Transverse colon (tissue), 4 donors: ENCODE measurements at regions not wholly inside any gene's neighbourhood (a gene's known extent, or its start where the extent isn't known, plus 50 kb on each side); places are given as distances from the start of the nearest gene placed in this dataset.
"Not testable (repeated sequence)": the region's sequence is repeated elsewhere in the genome, so short reads cannot be mapped to it uniquely, and the experiment has no call there.

Experiments
- DNase-seq: peaks from one replicate; pipeline ENCODE4 v3.0.0-alpha.2; 2019
- H3K27ac ChIP-seq, 4 donors: fragments of 200-600 bp; sonication (generic); 2 replicates each; pipeline ENCODE4 v1.5.1; 2016 to 2018; ENCODE audit warnings: inconsistent platforms in 4 of 4
- H3K27me3 ChIP-seq: fragments of 200-600 bp; sonication (generic); 2 replicates; pipeline ENCODE4 v1.5.1; 2017; ENCODE audit warnings: inconsistent platforms
- H3K36me3 ChIP-seq, 4 donors: fragments of 200-600 bp; sonication (generic); 2 replicates each; pipeline ENCODE4 v1.5.1; 2017 to 2019; ENCODE audit warnings: inconsistent platforms in 4 of 4
- H3K4me1 ChIP-seq, 4 donors: fragments of 200-600 bp; sonication (generic); 2 replicates each; pipeline ENCODE4 v1.5.1; 2017 to 2020; ENCODE audit warnings: inconsistent platforms in 4 of 4
- H3K4me3 ChIP-seq, 4 donors: fragments of 200-600 bp; sonication (generic); 1 replicate in 1 of 4; 2 replicates in 3 of 4; pipeline versions ENCODE4 v1.5.1 to v1.6.1; 2017 to 2019; ENCODE audit warnings: inconsistent platforms in 4 of 4
- H3K9me3 ChIP-seq, 2 donors: fragments of 200-600 bp; sonication (generic); 2 replicates each; pipeline ENCODE4 v1.5.1; 2017 to 2019; ENCODE audit warnings: inconsistent platforms in 2 of 2
- CTCF ChIP-seq, 5 experiments: fragments of 200-600 bp in 3 of 5; fragments of 450-650 bp in 2 of 5; sonication (generic) in 3 of 5; IDR thresholded peaks; 1 replicate in 2 of 5; 2 replicates in 3 of 5; pipeline ENCODE4 v1.5.1; 2016 to 2017; ENCODE audit warnings: antibody characterized with exemption in 5 of 5, inconsistent platforms in 3 of 5, mild to moderate bottlenecking in 2 of 5, moderate library complexity in 1 of 5
- EP300 ChIP-seq: sonication (generic); formaldehyde crosslinking; IDR thresholded peaks from one replicate; pipeline ENCODE4 v1.6.1; 2017; ENCODE audit warnings: antibody characterized with exemption, low read depth
- POLR2A ChIP-seq: fragments of 450-650 bp; IDR thresholded peaks from one replicate; pipeline ENCODE4 v1.6.1; 2016; ENCODE audit warnings: antibody characterized with exemption, mild to moderate bottlenecking, moderate library complexity
- POLR2AphosphoS5 ChIP-seq, 3 donors: sonication (generic); formaldehyde crosslinking; IDR thresholded peaks; one replicate each; pipeline ENCODE4 v1.6.1; 2016; ENCODE audit warnings: antibody characterized with exemption in 3 of 3
- WGBS, 2 donors: methylation state at CpG; one replicate each; pipeline ENCODE4 v1.1.5; 2018; ENCODE audit warnings: low coverage in 1 of 2; 5-methylcytosine and 5-hydroxymethylcytosine counted together
- in situ Hi-C, 4 donors: fragments of 200-750 bp; cut with MboI; loops; one replicate each; pipeline versions ENCODE4 v1.15.0 to v1.15.1; 2017; ENCODE audit warnings: low sequenced_read_pairs in 3 of 4, low pct_ligation_motif_present in 1 of 4, low pct_unique_long_range_greater_than_20kb in 1 of 4
- intact Hi-C: fragments of 100-400 bp; cut with DNase I; formaldehyde crosslinking; loops from one replicate; pipeline ENCODE4 v1.15.1; 2023; ENCODE audit warnings: low total_unique reads

- no peaks in the 10 kb centered on the region for H3K27me3 ChIP-seq
- no peaks in the 10 kb centered on the region for H3K36me3 ChIP-seq
- in situ Hi-C loops: no loop called here
- no peak for DNase-seq
- TF ChIP-seq POLR2AphosphoS5 (IDR thresholded peaks at IDR 0.05): no peak
- TF ChIP-seq EP300: no peak
- TF ChIP-seq CTCF (IDR thresholded peaks at IDR 0.05): no peak
- no peak for TF ChIP-seq POLR2A
- H3K9me3 ChIP-seq: no peaks in the 10 kb centered on the region
- no peak overlapping the region for H3K4me3 ChIP-seq
- intact Hi-C loops: no loop called here
- WGBS, 2 donors: 68 to 100% methylated on average over 1 to 2 of the region's 2 CpGs
- H3K27ac ChIP-seq: no peak overlapping the region
- peaks cover 0 to 7% (median 0%) of the 10 kb centered on the region in 4 donors for H3K4me1 ChIP-seq
Measured at GRCh38 chr17:13885550-13885949, 183.8 kb upstream of the COX10 start.

- Histone ChIP-seq H3K27me3 (no peaks in the 10 kb centered on the region), H3K27ac (no peak overlapping the region), H3K4me1 (peaks cover 0 to 7% (median 0%) of the 10 kb centered on the region in 4 donors), H3K9me3 (no peaks in the 10 kb centered on the region), H3K4me3 (no peak overlapping the region), H3K36me3 (no peaks in the 10 kb centered on the region)
- intact Hi-C loops (no loop called here), in situ Hi-C loops (no loop called here)
- no peak for TF ChIP-seq CTCF (IDR thresholded peaks at IDR 0.05)
- no peak for TF ChIP-seq POLR2A
- TF ChIP-seq POLR2AphosphoS5 (IDR thresholded peaks at IDR 0.05): no peak
- TF ChIP-seq EP300: no peak
- no peak for DNase-seq
- 70 to 87% methylated on average over 6 of the region's 6 CpGs for WGBS, 2 donors
Measured at GRCh38 chr17:13885953-13886889, 183.1 kb upstream of the COX10 start.

- WGBS, 2 donors: 81 to 100% methylated on average over 2 to 7 of the region's 7 CpGs
- peaks cover 0 to 7% (median 0%) of the 10 kb centered on the region in 4 donors for H3K4me1 ChIP-seq
- TF ChIP-seq EP300 (no peak), CTCF (IDR thresholded peaks at IDR 0.05) (no peak), POLR2A (no peak), POLR2AphosphoS5 (IDR thresholded peaks at IDR 0.05) (no peak)
- peak; percentile 8 for DNase-seq
- in situ Hi-C loops (no loop called here), intact Hi-C loops (no loop called here)
- no peaks in the 10 kb centered on the region for H3K36me3 ChIP-seq
- no peak overlapping the region for H3K27ac ChIP-seq
- H3K4me3 ChIP-seq: no peak overlapping the region
- no peaks in the 10 kb centered on the region for H3K9me3 ChIP-seq
- no peaks in the 10 kb centered on the region for H3K27me3 ChIP-seq
Measured at GRCh38 chr17:13888056-13888609, 181.2 kb upstream of the COX10 start.

- DNase-seq, H3K27ac ChIP-seq, H3K4me1 ChIP-seq, H3K27me3 ChIP-seq, in situ Hi-C loops, H3K36me3 ChIP-seq, H3K9me3 ChIP-seq, intact Hi-C loops, H3K4me3 ChIP-seq: not testable (repeated sequence)
Measured at GRCh38 chr17:13908971-13909370, 160.3 kb upstream of the COX10 start.
